ENCODE measurements at regions not wholly inside any gene's neighbourhood (a gene's known extent, or its start where the extent isn't known, plus 50 kb on each side); places are given as distances from the start of the nearest gene placed in this dataset.

GRCh38 chr5:86155796-86156195 lies 461.9 kb upstream of the COX7C start:
- H3K27ac ChIP-seq (ENCODE audit: low read depth in 1 of 2, low read length in 2 of 2), result no peak overlapping the region
- WGBS, result 31% methylated on average over 3 of the region's 3 CpGs
- H3K9ac ChIP-seq (ENCODE audit: low read depth in 1 of 2, low read length in 2 of 2), result no peak overlapping the region
- H3K4me3 ChIP-seq (ENCODE audit: low read depth in 1 of 3, low read length in 3 of 3), result no peak overlapping the region
- TF ChIP-seq FOXA2 (IDR thresholded peaks at IDR 0.05), result no peak
- no peak for TF ChIP-seq RXRA (IDR thresholded peaks at IDR 0.05)
- TF ChIP-seq JUND (IDR thresholded peaks at IDR 0.05), result no peak
- TF ChIP-seq NR2F2 (IDR thresholded peaks at IDR 0.05), result no peak
- no peak for TF ChIP-seq REST (IDR thresholded peaks at IDR 0.05)
- no peak for TF ChIP-seq YY1 (IDR thresholded peaks at IDR 0.05)
- no peak for TF ChIP-seq SP1 (IDR thresholded peaks at IDR 0.05)
- H3K36me3 ChIP-seq (ENCODE audit: control insufficient read depth in 4 of 4, insufficient read depth in 3 of 4, low read depth in 1 of 4, low read length in 3 of 4), result no peaks in the 10 kb centered on the region
- no peaks in the 10 kb centered on the region for H3K4me1 ChIP-seq (ENCODE audit: control insufficient read depth in 4 of 4, insufficient read depth in 4 of 4, low read length in 3 of 4)
- H3K9me3 ChIP-seq (ENCODE audit: control insufficient read depth in 4 of 4, low read length in 3 of 4), result no peaks in the 10 kb centered on the region
- no peak for DNase-seq (ENCODE audit: low spot score)
- H3K27me3 ChIP-seq (ENCODE audit: control insufficient read depth in 4 of 4, insufficient read depth in 4 of 4, low read length in 3 of 4), result no peaks in the 10 kb centered on the region

GRCh38 chr5:86170194-86170593 lies 447.5 kb upstream of the COX7C start:
- Histone ChIP-seq H3K9me3 (ENCODE audit: control insufficient read depth in 4 of 4, low read length in 3 of 4) (no peaks in the 10 kb centered on the region), H3K4me3 (ENCODE audit: low read depth in 1 of 3, low read length in 3 of 3) (no peak overlapping the region), H3K27me3 (ENCODE audit: control insufficient read depth in 4 of 4, insufficient read depth in 4 of 4, low read length in 3 of 4) (no peaks in the 10 kb centered on the region), H3K27ac (ENCODE audit: low read depth in 1 of 2, low read length in 2 of 2) (no peak overlapping the region), H3K4me1 (ENCODE audit: control insufficient read depth in 4 of 4, insufficient read depth in 4 of 4, low read length in 3 of 4) (no peaks in the 10 kb centered on the region), H3K36me3 (ENCODE audit: control insufficient read depth in 4 of 4, insufficient read depth in 3 of 4, low read depth in 1 of 4, low read length in 3 of 4) (no peaks in the 10 kb centered on the region), H3K9ac (ENCODE audit: low read depth in 1 of 2, low read length in 2 of 2) (no peak overlapping the region)
- 61% methylated on average over 1 of the region's 1 CpG for WGBS
- DNase-seq (ENCODE audit: low spot score), result no peak
- TF ChIP-seq EGR1 (IDR thresholded peaks at IDR 0.05; ENCODE audit: low read depth in 2 of 2) (no peak), NR2F2 (IDR thresholded peaks at IDR 0.05) (no peak), ZBTB33 (IDR thresholded peaks at IDR 0.05) (no peak), RXRA (IDR thresholded peaks at IDR 0.05) (no peak), JUND (IDR thresholded peaks at IDR 0.05) (no peak), REST (IDR thresholded peaks at IDR 0.05) (no peak), YY1 (IDR thresholded peaks at IDR 0.05) (no peak), GABPA (IDR thresholded peaks at IDR 0.05 in 1 of 2, conservative IDR thresholded peaks at IDR 0.05 in 1 of 2) (no peak), HNF4G (IDR thresholded peaks at IDR 0.05) (no peak), SP1 (IDR thresholded peaks at IDR 0.05) (no peak), RAD21 (IDR thresholded peaks at IDR 0.05) (no peak), FOXA1 (IDR thresholded peaks at IDR 0.05) (no peak), TAF1 (conservative IDR thresholded peaks at IDR 0.05) (no peak), FOXA2 (IDR thresholded peaks at IDR 0.05) (no peak), HNF4A (conservative IDR thresholded peaks at IDR 0.05) (no peak)
- TF ChIP-seq, protein P1, sequence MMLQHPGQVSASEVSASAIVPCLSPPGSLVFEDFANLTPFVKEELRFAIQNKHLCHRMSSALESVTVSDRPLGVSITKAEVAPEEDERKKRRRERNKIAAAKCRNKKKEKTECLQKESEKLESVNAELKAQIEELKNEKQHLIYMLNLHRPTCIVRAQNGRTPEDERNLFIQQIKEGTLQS (IDR thresholded peaks at IDR 0.05), result no peak
- TF ChIP-seq, protein P2, sequence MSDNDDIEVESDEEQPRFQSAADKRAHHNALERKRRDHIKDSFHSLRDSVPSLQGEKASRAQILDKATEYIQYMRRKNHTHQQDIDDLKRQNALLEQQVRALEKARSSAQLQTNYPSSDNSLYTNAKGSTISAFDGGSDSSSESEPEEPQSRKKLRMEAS (IDR thresholded peaks at IDR 0.05), result no peak

Data from liver (tissue), 7 donors.